ENCODE measurements at regions not wholly inside any gene's neighbourhood (a gene's known extent, or its start where the extent isn't known, plus 50 kb on each side); places are given as distances from the start of the nearest gene placed in this dataset.
A peak's percentile ranks its signal among the peaks of the same experiment; 100 is the strongest.
"Not testable (repeated sequence)": the region's sequence is repeated elsewhere in the genome, so short reads cannot be mapped to it uniquely, and the experiment has no call there.

GRCh38 chr6:144956697-144957096, 671.6 kb downstream of the UTRN start:
- CTCF ChIA-PET (ENCODE audit: low intra/inter-chr PET ratio, low total read pairs); BruUV-seq (replicated peaks); H3K9ac ChIP-seq (ENCODE audit: insufficient read depth, low read depth, low read length); POLR2A ChIA-PET; H3K27me3 ChIP-seq (ENCODE audit: control insufficient read depth in 1 of 2, insufficient read depth in 2 of 2, low read length in 2 of 2); intact Hi-C loops (cut with micrococcal nuclease; ENCODE audit: unreplicated experiment); FAIRE-seq; ATAC-seq; H3K4me1 ChIP-seq (ENCODE audit: insufficient read depth, low read length); H3K36me3 ChIP-seq (replicated peaks in 1 of 2; ENCODE audit: control insufficient read depth in 1 of 2, insufficient read depth in 2 of 2, low read length in 2 of 2); in situ Hi-C loops (cut with HindIII; ENCODE audit: extremely low pct_ligation_motif_present, low pct_unique_long_range_greater_than_20kb); H3K9me3 ChIP-seq (ENCODE audit: low read length); H2AFZ ChIP-seq (ENCODE audit: low read length); H3K27ac ChIP-seq (ENCODE audit: extremely low read length, insufficient read depth, low read length); DNase-seq (ENCODE audit: low spot score); H3K4me3 ChIP-seq (replicated peaks in 1 of 3; ENCODE audit: insufficient read depth in 1 of 3, low read depth in 2 of 3, low read length in 3 of 3); H3K79me2 ChIP-seq (ENCODE audit: insufficient read depth, low read length); H4K20me1 ChIP-seq (ENCODE audit: insufficient read depth, low read length); H3K4me2 ChIP-seq (ENCODE audit: low read depth, low read length): not testable (repeated sequence)
- TF ChIP-seq PLRG1 (conservative IDR thresholded peaks at IDR 0.05) (0 out of 2 replicates have a peak, but pooled peaks have one; percentile 18), TRIM22 (IDR thresholded peaks at IDR 0.05) (0 out of 2 replicates have a peak, but pooled peaks have one; percentile 39)

GRCh38 chr6:144957236-144957937, 672.3 kb downstream of the UTRN start:
- DNase-seq (ENCODE audit: low spot score) (no peak), FAIRE-seq (no peak), ATAC-seq (no peak)
- no peak overlapping the region for H3K4me2 ChIP-seq (ENCODE audit: low read depth, low read length)
- no peaks in the 10 kb centered on the region for H3K4me1 ChIP-seq (ENCODE audit: insufficient read depth, low read length)
- ChIA-PET POLR2A (no interaction called here), CTCF (ENCODE audit: low intra/inter-chr PET ratio, low total read pairs) (no interaction called here)
- H3K9ac ChIP-seq (ENCODE audit: insufficient read depth, low read depth, low read length) = no peak overlapping the region
- H3K36me3 ChIP-seq (replicated peaks in 1 of 2; ENCODE audit: control insufficient read depth in 1 of 2, insufficient read depth in 2 of 2, low read length in 2 of 2) = no peaks in the 10 kb centered on the region
- no peaks in the 10 kb centered on the region for H3K9me3 ChIP-seq (ENCODE audit: low read length)
- H2AFZ ChIP-seq (ENCODE audit: low read length) = no peak overlapping the region
- intact Hi-C loops (cut with micrococcal nuclease; ENCODE audit: unreplicated experiment) (no loop called here), in situ Hi-C loops (cut with HindIII; ENCODE audit: extremely low pct_ligation_motif_present, low pct_unique_long_range_greater_than_20kb) (no loop called here)
- no peaks in the 10 kb centered on the region for H4K20me1 ChIP-seq (ENCODE audit: insufficient read depth, low read length)
- no peaks in the 10 kb centered on the region for H3K79me2 ChIP-seq (ENCODE audit: insufficient read depth, low read length)
- no TSS peak for BruUV-seq (replicated peaks)
- peaks cover 0 to 4% of the 10 kb centered on the region in 2 experiments; a peak in 1 of 5 replicates for H3K27me3 ChIP-seq (ENCODE audit: control insufficient read depth in 1 of 2, insufficient read depth in 2 of 2, low read length in 2 of 2)
- no peak overlapping the region for H3K4me3 ChIP-seq (replicated peaks in 1 of 3; ENCODE audit: insufficient read depth in 1 of 3, low read depth in 2 of 3, low read length in 3 of 3)
- 32% methylated on average over 1 of the region's 1 CpG for WGBS (ENCODE audit: low lambda C conversion rate)
- H3K27ac ChIP-seq (ENCODE audit: extremely low read length, insufficient read depth, low read length) = no peak overlapping the region
- TF ChIP-seq ARNT (IDR thresholded peaks at IDR 0.05) = no peak
- no peak for TF ChIP-seq ZNF431 (CRISPR knock-in tag; IDR thresholded peaks at IDR 0.05; ENCODE audit: borderline replicate concordance, low read depth)
- no peak for TF ChIP-seq SOX5 (CRISPR knock-in tag; IDR thresholded peaks at IDR 0.05; ENCODE audit: borderline replicate concordance)
- TF ChIP-seq POGK (CRISPR knock-in tag; conservative IDR thresholded peaks at IDR 0.05) = no peak
- no peak for TF ChIP-seq ZNF83 (CRISPR knock-in tag; IDR thresholded peaks at IDR 0.05; ENCODE audit: borderline replicate concordance)
- TF ChIP-seq HNF4A (CRISPR knock-in tag; IDR thresholded peaks at IDR 0.05) = no peak
- TF ChIP-seq ZFP37 (CRISPR knock-in tag; IDR thresholded peaks at IDR 0.05; ENCODE audit: borderline replicate concordance) = no peak
- no peak for TF ChIP-seq MYC (CRISPR knock-in tag; IDR thresholded peaks at IDR 0.05; ENCODE audit: borderline replicate concordance)
- no peak for TF ChIP-seq PATZ1 (CRISPR knock-in tag; IDR thresholded peaks at IDR 0.05)
- no peak for TF ChIP-seq ELF4 (CRISPR knock-in tag; IDR thresholded peaks at IDR 0.05; ENCODE audit: borderline replicate concordance)
- TF ChIP-seq ZBTB3 (CRISPR knock-in tag; IDR thresholded peaks at IDR 0.05; ENCODE audit: borderline replicate concordance, low read depth) = no peak
- TF ChIP-seq ZBTB1 (CRISPR knock-in tag; IDR thresholded peaks at IDR 0.05; ENCODE audit: borderline replicate concordance) = no peak

Measured in HepG2 (cell line).